ENCODE measurements at regions not wholly inside any gene's neighbourhood (a gene's known extent, or its start where the extent isn't known, plus 50 kb on each side); places are given as distances from the start of the nearest gene placed in this dataset.
"Not testable (repeated sequence)": the region's sequence is repeated elsewhere in the genome, so short reads cannot be mapped to it uniquely, and the experiment has no call there.

DNA sequence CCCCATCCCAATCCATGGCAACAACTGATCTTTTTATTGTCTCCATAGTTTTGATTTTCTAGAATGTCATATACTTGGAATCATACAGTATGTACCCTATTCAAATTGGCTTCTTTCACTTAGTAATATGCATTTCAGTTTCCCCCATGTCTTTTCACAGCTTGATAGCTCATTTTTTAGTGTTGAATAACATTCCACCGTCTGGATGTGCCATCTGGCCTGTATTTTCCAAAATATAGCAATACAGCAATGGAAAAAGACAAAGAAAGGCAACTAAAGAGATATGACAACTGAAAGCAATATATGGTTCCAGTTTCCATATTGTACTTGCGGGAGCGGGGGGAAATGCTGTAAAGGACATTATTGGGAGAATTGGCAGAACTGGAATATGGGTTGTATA, 166.4 kb upstream of the NT5E start:
- DNase-seq (ENCODE audit: low read depth) = no peak

DNA sequence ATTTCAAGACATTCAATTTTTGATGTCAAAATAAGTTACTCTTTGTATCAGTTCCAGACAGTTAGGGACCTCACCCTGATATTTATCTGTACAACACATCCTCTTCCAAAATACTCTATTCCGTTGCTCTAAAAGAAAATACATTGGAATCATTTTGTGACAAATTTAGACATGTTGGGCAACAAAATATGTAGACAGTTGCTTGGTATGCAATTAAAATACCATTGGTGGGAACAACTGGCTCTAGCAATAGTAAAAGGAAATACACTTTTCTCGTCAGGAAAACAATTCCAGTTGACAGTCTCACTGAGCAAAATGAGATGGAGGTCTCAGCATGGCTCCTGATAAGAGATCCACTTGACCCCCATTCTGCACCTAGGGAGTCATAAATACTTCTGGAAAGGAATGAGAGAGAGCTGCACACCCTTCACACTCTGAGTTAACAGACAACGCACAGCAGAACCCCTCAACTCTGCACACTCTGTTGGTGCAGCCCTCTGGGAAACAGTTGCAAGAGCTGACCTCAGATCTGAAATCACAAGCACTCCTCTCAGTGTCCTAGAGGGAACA, 171.3 kb upstream of the NT5E start:
- peak; percentile 25 for DNase-seq (ENCODE audit: low read depth)

DNA sequence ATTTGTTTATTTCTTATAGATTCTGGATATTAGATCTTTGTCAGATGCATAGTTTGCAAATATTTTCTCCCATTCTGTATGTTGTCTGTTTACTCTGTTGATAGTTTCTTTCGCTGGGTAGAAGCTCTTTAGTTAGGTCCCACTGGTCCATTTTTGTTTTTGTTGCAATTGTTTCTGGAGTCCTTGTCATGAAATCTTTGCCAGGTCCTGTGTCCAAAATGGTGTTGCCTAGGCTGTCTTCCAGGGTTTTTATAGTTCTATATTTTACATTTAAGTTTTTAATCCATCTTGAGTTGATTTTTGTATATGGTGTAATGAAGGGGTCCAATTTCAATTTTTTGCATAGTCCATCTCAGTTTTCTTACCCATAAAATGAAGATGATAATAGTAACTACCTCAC, 173.9 kb upstream of the NT5E start:
- not testable (repeated sequence) for DNase-seq (ENCODE audit: low read depth)

DNA sequence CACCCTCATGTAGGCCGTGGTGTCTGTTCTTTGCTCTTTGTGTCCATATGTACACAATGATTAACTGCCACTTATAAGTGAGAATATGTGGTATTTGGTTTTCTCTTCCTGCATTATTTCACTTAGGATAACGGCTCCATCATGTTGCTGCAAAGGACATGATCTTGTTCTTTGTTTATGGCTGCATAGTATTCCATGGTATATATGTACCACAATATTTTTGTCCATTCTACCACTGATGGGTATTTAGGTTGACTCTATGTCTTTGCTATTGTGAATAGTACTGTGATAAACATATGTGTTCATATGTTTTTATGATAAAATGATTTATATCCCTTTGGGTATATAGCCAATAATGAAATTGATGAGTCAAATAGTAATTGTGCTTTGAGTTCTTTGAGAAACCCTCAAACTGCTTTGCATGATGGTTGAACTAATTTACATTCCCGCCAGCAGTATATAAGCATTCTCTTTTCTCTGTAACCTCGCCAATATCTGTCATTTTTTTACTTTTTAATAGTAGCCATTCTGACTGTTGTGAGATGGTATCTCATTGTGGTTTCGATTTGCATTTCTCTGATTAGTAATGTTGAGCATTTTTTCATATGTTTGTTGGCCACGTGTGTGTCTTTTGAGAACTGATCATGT, 174.4 kb upstream of the NT5E start:
- DNase-seq (ENCODE audit: low read depth) = no peak

DNA sequence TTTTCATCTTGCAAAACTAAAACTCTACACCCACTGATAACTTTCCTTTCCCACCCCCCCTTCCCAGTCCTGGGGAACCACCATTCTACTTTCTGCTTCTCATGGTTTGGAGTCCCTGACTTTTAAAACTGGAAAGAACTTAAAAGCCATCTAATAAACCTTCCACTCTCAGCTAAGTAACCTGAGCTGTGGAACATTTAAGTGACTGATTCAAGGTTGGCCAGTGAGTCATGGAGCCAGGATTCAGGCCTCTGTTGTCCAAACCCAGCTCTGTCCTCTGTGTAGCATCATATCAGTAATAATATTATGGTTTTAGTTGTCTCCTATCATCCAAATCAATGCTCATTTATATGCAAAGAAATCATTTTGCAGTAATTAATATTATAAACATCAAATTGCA, 176.0 kb upstream of the NT5E start:
- DNase-seq (ENCODE audit: low read depth) = no peak

DNA sequence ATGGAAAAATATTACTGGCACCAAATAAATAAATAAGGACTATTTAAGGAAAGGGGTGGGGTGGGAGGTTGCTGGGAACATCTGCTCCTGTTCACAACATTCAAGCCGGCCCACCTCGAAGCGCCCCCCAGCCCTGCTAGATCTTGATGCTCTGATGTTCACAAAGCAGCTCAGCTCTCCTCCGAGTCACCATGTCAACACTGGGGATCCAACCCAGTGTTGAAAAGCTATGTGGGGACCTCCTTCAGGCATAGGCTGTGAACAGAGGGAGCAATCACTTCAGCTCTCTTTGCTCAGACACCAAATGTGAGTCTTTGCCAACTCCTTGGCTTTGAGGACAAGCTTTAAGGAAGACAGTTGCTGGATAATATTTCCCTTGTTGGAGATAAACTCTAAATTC, 176.8 kb upstream of the NT5E start:
- no peak for DNase-seq (ENCODE audit: low read depth)

DNA sequence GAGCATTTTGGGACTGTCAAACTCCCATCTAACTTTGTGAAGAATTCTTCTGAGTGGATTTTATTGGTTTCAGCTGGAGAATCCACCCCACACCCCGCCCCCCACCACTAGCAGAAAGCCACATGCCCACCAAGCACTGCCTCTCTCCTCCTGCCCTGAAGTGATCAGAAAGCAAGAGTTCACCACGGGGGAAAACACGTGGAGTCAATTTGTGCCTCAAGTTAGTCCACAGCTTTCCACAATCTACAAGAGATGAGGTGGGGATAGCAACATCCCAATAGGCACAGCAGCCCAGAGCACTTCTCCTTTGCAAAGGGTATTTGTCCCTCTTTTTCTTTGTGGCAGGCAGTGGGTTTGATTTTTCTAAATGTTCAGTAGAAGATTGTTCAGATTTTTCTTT, 177.3 kb upstream of the NT5E start:
- no peak for DNase-seq (ENCODE audit: low read depth)

DNA sequence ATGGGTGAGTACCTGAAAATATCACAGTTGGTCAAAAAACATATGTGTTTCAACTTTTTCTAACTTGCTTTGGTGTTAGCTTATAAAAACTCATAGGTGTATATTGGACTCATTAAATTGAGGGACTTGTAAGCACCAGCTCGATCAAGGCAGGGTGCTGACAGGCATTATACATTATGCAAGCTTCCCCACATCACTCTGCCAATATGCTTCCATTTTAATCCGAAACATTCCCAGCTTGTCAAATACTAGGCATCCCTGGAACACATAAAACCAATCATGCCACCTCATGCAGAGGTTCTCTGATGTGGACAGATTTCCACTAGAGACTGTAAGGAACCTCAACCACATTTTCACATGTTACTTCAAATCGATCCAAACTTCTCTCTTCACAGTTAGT, 187.3 kb upstream of the NT5E start:
- no peak for DNase-seq (ENCODE audit: low read depth)

DNA sequence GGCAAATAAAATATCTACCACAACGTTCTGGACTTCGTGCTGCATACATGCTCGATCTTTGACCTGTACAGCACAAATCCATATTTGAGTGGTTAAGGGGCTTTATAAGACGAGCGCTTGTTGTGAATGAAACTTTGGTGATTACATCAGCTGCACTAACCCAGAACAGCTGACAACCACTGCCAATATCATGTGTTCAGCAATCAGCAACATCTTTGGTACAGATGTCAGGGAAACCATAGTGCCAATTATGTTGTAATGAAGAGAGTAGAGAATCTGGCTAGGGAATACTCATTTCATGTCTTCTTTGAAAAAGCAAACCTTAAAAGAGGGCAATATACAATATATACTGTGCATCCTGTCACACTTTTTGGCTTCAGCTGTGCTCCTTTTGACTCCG, 188.6 kb upstream of the NT5E start:
- DNase-seq (ENCODE audit: low read depth) = no peak

DNA sequence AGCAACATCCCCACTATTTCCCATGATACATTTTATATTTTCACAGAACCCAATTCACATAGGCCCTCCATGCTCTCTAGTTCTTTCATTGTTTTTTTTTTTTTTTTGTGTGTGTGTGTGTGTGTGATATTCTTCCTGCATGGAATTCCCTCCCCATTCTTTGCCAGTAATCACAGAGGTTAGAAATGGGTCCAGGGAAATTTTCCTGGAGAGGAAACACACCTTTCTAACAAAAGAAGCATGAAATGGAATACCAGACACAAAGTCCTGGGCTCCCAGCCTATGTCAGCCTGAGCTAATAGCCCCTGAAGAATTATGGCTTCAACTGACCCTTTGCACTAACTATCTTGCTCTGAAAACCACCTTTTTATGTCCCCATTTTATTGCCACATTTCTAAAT, 194.2 kb upstream of the NT5E start:
- DNase-seq (ENCODE audit: low read depth) = no peak

DNA sequence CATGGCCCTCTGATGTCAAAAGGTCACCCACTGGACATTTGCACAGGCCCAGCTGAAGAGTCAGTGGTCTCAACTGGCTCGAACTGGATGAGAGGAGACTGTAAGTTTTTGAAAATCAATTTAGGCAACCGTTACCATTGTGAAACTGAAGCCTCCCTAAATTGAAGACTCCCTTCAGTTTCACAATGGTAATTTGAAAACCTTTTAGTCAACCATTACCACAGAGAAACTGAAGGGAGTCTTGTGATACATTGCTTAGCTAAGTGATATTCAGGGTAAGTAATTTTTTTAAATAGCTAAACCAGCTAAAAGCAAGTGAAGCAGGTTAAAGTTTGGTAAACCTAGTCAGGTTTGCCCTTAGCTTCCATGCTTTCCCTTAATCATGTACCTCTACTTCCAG, 197.3 kb upstream of the NT5E start:
- no peak for DNase-seq (ENCODE audit: low read depth)

DNA sequence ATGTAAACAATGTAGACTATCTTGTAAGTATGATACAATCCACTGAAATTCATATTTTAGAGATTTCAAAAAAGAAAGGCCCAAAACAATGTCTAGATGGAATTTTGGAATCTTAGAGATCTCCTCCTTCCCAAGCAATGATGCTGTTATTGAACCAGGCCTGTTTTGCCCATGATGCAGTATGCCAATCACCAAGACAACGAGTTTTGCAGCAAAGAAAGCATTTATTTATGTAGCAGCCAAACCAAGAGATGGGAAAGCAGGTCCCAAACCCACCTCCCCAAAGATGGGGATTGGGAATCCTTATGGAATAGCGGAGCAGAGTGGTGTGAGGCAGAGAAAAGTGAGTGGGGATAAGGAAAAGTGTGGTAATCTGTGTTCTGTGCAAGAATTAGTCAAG, 197.8 kb upstream of the NT5E start:
- DNase-seq (ENCODE audit: low read depth) = no peak

DNA sequence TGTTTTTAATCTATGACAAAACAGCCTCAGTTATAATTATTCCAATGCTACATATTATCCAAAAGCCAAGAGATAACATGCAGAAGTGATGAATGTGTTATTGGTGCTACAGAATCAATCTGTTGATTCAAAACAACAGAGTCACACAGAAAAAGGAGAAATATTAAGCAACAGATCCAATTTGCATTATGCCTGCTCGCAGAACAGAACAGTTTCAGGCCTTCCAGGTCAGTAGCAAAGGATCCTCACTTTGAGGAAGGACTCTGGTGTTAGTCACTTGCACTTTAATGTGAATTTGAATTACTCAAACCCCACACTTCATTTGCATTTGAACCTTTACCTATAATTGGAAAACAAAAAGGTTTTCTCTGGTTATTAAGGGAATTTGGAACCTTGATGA, 198.6 kb upstream of the NT5E start:
- no peak for DNase-seq (ENCODE audit: low read depth)

DNA sequence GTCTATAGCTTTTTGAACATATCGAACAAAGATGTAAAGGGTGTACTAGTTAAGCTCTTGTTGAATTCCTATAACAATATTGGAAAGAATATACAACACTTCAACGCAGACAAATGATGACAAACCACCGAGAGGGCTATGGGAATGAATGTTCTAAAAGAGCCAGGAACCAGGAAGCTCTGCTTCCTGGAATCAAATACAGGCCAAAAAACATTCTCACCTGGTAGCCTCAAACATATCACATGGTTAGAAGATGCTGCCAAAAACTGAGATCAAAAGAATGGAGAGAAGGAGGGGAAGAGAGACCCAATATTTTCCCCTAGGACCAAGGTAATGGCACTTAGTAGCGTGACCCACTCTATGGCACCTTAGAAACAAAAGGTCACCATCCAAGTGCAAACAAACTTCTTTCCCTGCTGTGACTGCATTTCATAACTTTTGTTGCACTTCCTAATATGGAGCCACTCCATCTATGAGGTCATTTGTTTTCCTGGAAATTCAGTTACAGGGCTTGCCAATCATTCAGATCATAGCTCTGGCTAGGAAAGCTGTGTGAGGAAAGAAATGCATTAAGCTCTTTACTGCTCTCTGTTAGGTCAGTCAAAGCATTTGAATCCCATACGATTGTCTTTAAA, 199.2 kb upstream of the NT5E start:
- DNase-seq (ENCODE audit: low read depth) = no peak

DNA sequence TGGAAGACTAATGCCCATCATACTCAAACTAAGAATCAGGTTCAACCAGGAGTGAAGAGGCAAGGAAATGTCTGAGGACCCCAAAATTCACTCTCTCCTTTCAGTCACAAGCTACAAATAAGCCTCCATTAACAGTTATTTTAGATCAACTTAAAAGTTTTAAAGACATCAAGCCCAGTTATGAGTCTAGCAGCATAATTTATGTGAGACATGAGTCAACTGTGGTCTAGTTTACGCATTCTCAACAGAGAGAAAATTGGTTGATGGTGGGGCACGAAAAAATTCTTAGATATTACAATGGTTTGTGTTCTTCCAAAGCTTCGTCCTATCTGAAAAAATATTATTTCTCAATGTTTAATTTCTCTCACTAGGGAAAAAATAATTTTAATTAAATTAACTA, 204.9 kb upstream of the NT5E start:
- no peak for DNase-seq (ENCODE audit: low read depth)

DNA sequence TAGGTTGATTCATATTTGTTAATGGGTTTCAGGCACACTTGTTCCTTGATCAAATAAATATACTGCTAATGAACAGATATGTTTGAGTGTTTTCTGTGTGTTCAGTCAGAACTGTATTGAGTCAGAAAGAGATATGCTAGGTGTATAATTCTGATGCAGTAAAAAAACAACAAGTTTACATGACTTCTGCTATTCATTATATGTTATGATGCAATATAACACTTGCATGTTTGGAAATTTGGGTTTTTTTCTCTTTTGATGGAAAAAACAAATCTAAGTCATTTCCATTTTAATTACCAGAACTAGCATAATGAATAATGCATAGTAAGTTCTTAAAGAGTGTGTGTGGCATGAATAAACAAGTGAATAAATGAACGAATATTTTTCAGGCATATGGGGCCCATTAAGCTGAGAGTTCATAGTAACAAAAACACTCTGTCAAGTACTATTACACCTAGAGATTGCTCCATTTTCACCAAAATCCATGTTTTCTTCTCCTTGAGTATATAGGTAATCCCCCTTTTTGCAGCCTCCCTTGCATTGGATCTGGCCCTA, 208.3 kb upstream of the NT5E start:
- no peak for DNase-seq (ENCODE audit: low read depth)

DNA sequence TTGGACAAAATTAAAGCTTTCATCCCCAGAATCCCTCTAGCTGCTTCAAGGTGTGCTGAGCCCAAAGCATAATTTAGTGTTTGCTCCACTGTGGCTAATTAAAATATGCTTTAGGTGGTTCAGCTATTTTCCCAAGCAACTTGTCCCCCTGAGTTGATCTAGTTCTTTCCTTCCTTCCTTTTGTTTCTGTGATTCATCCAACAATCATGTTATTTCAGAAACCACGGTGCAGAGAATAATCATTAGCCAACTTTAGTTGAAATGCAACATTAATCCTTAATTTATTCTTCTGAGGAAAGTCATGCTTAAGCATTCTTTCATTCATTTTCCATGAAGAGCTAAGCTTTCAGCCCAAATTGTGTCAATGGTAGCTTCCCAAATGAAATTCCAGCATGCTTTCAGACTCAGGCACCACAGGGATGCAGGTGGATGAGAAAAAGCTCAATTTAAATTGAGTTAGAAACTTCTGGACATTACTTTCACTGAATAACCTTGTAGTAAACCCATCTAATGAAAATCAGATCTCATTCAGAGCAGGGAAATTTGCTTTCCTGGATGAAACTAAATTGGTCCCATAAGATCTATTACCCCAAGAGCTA, 209.0 kb upstream of the NT5E start:
- DNase-seq (ENCODE audit: low read depth) = no peak

DNA sequence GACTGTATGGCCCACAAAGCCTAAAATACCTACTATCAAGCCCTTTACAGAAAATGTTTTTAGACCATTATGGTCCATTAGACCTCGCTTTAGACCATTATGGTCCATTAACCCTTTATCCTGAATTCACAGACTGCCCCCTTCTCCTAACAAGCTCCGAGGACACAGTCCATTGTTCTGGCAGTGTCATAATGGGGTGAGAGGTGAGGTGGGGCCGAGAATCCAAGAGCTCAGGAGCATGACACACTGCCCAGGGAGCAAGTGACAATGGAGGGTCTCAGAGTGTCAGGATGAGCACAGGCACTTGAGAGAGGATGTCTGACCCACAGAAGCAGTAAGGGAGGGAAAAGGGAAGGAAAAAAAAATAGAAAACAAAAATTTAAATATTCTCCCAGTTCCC, 212.4 kb upstream of the NT5E start:
- no peak for DNase-seq (ENCODE audit: low read depth)

DNA sequence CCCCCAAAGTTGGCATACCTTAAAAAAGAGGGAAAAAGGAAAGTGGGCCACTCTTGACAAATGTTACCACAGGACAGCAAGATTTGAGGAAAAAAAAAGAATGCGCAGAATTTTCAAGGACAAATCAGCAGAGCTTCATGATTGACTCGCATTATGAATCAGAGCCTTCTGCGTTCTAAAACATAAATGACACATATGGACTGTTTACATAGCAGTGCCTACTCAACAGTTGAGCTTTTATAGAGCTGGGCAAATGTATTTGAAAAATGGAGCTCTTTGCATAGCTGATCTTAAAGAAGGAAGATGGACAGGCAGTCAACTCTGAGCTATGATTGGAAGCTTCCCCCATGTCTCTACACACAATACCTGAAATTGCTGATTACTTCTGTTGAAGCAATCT, 213.2 kb upstream of the NT5E start:
- no peak for DNase-seq (ENCODE audit: low read depth)

DNA sequence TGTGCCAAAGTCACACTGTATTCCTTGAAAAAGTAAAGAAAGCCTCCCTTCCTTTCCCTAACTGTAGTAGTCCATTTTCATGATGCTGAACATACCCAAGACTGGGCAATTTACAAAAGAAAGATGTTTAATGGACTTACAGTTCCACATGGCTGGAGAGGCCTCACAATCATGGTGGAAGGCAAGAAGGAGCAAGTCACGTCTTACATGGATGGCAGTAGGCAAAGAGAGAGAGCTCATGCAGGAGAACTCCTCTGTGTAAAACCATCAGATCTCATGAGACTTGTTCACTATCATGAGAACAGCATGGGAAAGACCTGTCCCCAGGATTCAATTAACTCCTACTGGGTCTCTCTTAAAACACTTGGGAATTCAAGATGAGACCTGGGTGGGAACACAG, 222.5 kb upstream of the NT5E start:
- not testable (repeated sequence) for DNase-seq (ENCODE audit: low read depth)

DNA sequence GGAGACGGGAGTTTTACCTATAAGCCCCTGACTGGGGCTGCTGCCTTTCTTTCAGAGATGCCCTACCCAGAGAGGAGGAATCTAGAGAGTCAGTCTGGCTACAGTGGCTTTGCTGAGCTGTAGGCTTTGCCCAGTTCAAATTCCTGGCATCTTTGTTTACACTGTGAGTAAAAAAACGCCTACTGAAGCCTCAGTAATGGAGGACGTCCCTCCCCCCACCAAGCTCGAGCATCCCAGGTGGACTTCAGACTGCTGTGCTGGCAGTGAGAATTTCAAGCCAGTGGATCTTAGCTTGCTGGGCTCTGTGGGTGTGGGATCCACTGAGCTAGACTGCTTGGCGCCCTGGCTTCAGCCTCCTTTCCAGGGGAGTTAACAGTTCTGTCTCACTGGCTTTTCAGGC, 237.1 kb upstream of the NT5E start:
- not testable (repeated sequence) for DNase-seq (ENCODE audit: low read depth)

DNA sequence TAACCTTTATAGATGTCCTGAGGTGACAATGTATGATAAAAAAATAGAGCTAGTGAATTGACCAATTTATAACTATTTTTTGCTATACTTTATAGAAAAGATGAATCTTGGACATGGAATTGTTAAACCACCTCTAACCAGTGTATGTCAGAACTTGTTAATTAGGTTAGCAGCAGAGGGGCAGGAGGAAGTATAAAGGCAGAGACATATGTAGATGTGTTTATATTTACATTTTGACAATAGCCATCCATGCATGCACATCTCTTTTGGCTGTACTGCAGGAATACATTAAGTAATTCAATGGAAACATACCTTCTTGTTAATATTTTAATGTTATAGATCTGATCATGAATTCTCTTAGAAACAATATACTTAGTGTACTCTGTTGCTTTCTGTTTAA, 254.6 kb upstream of the NT5E start:
- no peak for DNase-seq (ENCODE audit: low read depth)

DNA sequence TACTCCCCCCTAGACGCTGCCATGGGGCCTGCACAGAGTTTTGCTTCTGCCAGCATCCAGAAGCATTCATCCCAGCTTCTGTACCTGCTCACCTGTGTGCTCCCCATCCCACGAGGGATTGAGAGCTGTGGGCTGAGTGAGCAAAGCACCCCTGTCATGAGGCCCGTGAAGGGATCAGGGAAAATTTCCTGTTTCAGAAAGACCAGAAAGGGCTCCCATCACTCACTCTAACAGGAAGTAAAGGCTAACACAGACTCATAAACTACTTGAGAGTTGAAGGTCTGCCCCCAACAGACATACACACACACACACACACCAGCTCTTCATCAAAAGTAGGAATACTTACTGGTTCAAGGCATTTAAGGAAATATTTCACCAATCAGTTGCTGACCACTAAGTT, 256.5 kb upstream of the NT5E start:
- DNase-seq (ENCODE audit: low read depth) = no peak
